Breast epithelium (tissue), 3 donors: ENCODE measurements at regions not wholly inside any gene's neighbourhood (a gene's known extent, or its start where the extent isn't known, plus 50 kb on each side); places are given as distances from the start of the nearest gene placed in this dataset.

Experiments
- POLR2A ChIP-seq: fragments of 450-650 bp; IDR thresholded peaks from one replicate; pipeline ENCODE4 v1.6.1; 2016; ENCODE audit warnings: antibody characterized with exemption, mild to moderate bottlenecking, moderate library complexity
- TF ChIP-seq, protein P1 (sequence below), 3 donors: fragments of 450-650 bp; IDR thresholded peaks; one replicate each; pipeline ENCODE4 v1.5.1; 2016 to 2017; ENCODE audit warnings: antibody characterized with exemption in 3 of 3, mild to moderate bottlenecking in 3 of 3, moderate library complexity in 3 of 3

DNA sequence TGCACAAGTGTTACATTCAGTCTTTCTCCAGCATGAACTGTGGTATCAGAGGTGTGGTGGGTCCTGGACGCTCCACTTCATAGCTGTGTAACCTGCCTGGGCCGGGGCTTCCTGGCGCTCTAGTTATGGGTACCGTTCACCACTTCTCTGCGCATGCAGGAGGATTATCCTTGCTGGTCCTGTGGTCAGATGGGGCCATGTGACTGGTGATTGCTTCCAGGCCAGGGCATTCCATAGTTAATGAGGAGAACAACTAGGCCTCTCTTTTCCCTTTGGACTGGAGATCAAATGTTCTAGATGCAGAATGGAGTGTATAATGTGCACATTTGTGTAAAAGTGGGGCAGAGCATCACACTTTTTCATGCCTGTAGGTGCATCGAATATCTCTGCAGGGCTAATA lies 444.0 kb downstream of the AACS start:
- no peak for TF ChIP-seq POLR2A
- TF ChIP-seq, protein P1, sequence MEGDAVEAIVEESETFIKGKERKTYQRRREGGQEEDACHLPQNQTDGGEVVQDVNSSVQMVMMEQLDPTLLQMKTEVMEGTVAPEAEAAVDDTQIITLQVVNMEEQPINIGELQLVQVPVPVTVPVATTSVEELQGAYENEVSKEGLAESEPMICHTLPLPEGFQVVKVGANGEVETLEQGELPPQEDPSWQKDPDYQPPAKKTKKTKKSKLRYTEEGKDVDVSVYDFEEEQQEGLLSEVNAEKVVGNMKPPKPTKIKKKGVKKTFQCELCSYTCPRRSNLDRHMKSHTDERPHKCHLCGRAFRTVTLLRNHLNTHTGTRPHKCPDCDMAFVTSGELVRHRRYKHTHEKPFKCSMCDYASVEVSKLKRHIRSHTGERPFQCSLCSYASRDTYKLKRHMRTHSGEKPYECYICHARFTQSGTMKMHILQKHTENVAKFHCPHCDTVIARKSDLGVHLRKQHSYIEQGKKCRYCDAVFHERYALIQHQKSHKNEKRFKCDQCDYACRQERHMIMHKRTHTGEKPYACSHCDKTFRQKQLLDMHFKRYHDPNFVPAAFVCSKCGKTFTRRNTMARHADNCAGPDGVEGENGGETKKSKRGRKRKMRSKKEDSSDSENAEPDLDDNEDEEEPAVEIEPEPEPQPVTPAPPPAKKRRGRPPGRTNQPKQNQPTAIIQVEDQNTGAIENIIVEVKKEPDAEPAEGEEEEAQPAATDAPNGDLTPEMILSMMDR (IDR thresholded peaks at IDR 0.05), result no peak
